ENCODE measurements at regions not wholly inside any gene's neighbourhood (a gene's known extent, or its start where the extent isn't known, plus 50 kb on each side); places are given as distances from the start of the nearest gene placed in this dataset.

DNA sequence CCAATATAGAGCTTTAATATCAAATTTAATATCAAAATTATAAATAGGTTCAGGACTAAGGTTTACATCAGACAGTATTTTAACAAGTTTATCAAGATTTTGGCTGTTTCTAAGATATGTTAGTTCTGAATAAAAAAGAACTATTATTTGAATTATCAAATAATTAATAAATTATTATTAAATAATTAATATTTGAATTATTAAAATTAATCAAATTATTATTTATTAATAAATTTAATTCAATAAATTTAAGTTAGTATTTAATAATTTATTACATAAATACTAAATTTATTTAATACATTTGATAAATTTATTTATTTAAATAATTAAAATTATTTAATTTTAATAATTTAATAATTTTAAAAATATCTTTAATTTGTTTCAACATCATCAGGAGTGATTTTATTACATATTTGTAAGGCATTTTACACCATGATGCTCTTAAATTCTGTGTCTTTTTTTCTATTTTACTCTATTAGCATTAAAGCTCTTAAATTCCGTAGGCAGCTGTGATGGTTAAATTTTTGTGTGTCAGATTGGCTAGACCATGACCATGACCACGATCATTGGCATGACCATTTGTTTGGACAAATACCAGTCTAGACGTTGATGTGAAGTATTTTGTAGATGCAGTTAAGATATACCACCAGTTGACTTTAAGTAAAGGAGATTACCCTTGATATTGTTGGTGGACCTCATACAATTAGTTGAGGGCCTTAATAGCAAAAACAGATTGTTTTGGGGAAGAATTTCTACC lies 82.6 kb downstream of the BBS10 start:
- TF ChIP-seq CTCF (IDR thresholded peaks at IDR 0.05; ENCODE audit: borderline replicate concordance, extremely low read depth, insufficient read depth), result no peak
- intact Hi-C loops (cut with DNase I), result no loop called here
- no peak overlapping the region for H3K4me3 ChIP-seq (ENCODE audit: low read length in 3 of 3)
- H3K27me3 ChIP-seq (ENCODE audit: control insufficient read depth, insufficient read depth, low read length), result no peaks in the 10 kb centered on the region
- H3K9ac ChIP-seq (ENCODE audit: low read length in 3 of 3), result no peak overlapping the region
- H3K36me3 ChIP-seq (ENCODE audit: control insufficient read depth in 2 of 3, insufficient read depth in 3 of 3, low read length in 3 of 3), result no peaks in the 10 kb centered on the region
- no peaks in the 10 kb centered on the region for H3K4me1 ChIP-seq (ENCODE audit: control insufficient read depth in 2 of 3, insufficient read depth in 2 of 3, low read depth in 1 of 3, low read length in 3 of 3)
- FAIRE-seq (peak; percentile 99), DNase-seq (no peak)
- H3K9me3 ChIP-seq (ENCODE audit: control insufficient read depth in 2 of 3, insufficient read depth in 1 of 3, low read length in 3 of 3), result no peaks in the 10 kb centered on the region
- H3K27ac ChIP-seq (ENCODE audit: low read depth in 2 of 2, low read length in 2 of 2), result no peak overlapping the region

GRCh38 chr12:76264611-76265012 lies 83.6 kb downstream of the BBS10 start:
- Histone ChIP-seq H3K36me3 (ENCODE audit: control insufficient read depth in 2 of 3, insufficient read depth in 3 of 3, low read length in 3 of 3) (no peaks in the 10 kb centered on the region), H3K27me3 (ENCODE audit: control insufficient read depth, insufficient read depth, low read length) (no peaks in the 10 kb centered on the region), H3K4me3 (ENCODE audit: low read length in 3 of 3) (no peak overlapping the region), H3K4me1 (ENCODE audit: control insufficient read depth in 2 of 3, insufficient read depth in 2 of 3, low read depth in 1 of 3, low read length in 3 of 3) (no peaks in the 10 kb centered on the region), H3K9ac (ENCODE audit: low read length in 3 of 3) (no peak overlapping the region), H3K9me3 (ENCODE audit: control insufficient read depth in 2 of 3, insufficient read depth in 1 of 3, low read length in 3 of 3) (no peaks in the 10 kb centered on the region), H3K27ac (ENCODE audit: low read depth in 2 of 2, low read length in 2 of 2) (no peak overlapping the region)
- no peak for TF ChIP-seq CTCF (IDR thresholded peaks at IDR 0.05; ENCODE audit: borderline replicate concordance, extremely low read depth, insufficient read depth)
- intact Hi-C loops (cut with DNase I), result no loop called here
- FAIRE-seq (no peak), DNase-seq (no peak)

DNA sequence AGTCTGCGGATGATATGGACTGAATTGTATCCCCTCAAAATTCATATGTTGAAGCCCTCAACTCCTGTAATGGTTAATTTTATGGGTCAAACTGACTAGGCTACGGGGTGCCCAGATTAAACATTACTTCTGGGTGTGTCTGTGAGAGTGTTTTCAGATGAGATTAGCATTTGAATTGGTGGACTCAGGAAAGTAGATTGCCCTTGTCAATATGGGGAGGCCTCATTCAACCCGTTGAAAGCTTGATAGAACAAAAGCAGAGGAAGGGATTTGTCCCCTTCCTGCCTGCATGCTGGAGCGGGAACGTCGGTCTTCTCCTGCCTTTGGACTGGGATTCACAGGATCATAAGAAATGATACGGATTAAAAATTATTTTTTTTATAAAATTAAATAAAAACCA lies 84.5 kb downstream of the BBS10 start:
- Histone ChIP-seq H3K9me3 (ENCODE audit: control insufficient read depth in 2 of 3, insufficient read depth in 1 of 3, low read length in 3 of 3) (no peaks in the 10 kb centered on the region), H3K9ac (ENCODE audit: low read length in 3 of 3) (no peak overlapping the region), H3K27me3 (ENCODE audit: control insufficient read depth, insufficient read depth, low read length) (no peaks in the 10 kb centered on the region), H3K4me3 (ENCODE audit: low read length in 3 of 3) (no peak overlapping the region), H3K27ac (ENCODE audit: low read depth in 2 of 2, low read length in 2 of 2) (no peak overlapping the region), H3K36me3 (ENCODE audit: control insufficient read depth in 2 of 3, insufficient read depth in 3 of 3, low read length in 3 of 3) (no peaks in the 10 kb centered on the region), H3K4me1 (ENCODE audit: control insufficient read depth in 2 of 3, insufficient read depth in 2 of 3, low read depth in 1 of 3, low read length in 3 of 3) (no peaks in the 10 kb centered on the region)
- FAIRE-seq (no peak), DNase-seq (no peak)
- no peak for TF ChIP-seq CTCF (IDR thresholded peaks at IDR 0.05; ENCODE audit: borderline replicate concordance, extremely low read depth, insufficient read depth)
- intact Hi-C loops (cut with DNase I), result no loop called here

DNA sequence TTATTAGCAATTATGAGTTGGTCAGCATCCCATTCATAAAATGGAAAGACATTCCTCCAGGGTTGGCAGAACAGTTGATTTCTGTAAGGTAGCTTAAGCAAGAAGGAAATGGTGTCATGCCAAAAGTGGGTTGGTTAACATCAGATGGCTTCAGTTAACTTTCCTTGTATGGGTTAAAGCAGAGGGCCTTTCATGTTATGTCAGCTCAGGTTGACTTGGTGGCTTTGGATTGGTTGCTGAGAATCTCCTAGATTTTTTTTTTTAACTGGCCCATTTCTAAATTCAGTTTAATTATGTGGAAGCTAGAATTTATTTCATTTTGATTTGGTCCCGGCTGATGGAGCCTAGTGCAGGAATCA lies 87.8 kb downstream of the BBS10 start:
- intact Hi-C loops (cut with DNase I), result no loop called here
- FAIRE-seq (no peak), DNase-seq (no peak)
- H3K36me3 ChIP-seq (ENCODE audit: control insufficient read depth in 2 of 3, insufficient read depth in 3 of 3, low read length in 3 of 3), result no peaks in the 10 kb centered on the region
- H3K4me3 ChIP-seq (ENCODE audit: low read length in 3 of 3), result no peak overlapping the region
- no peaks in the 10 kb centered on the region for H3K4me1 ChIP-seq (ENCODE audit: control insufficient read depth in 2 of 3, insufficient read depth in 2 of 3, low read depth in 1 of 3, low read length in 3 of 3)
- no peak for TF ChIP-seq CTCF (IDR thresholded peaks at IDR 0.05; ENCODE audit: borderline replicate concordance, extremely low read depth, insufficient read depth)
- H3K27ac ChIP-seq (ENCODE audit: low read depth in 2 of 2, low read length in 2 of 2), result no peak overlapping the region
- no peak overlapping the region for H3K9ac ChIP-seq (ENCODE audit: low read length in 3 of 3)
- no peaks in the 10 kb centered on the region for H3K9me3 ChIP-seq (ENCODE audit: control insufficient read depth in 2 of 3, insufficient read depth in 1 of 3, low read length in 3 of 3)
- H3K27me3 ChIP-seq (ENCODE audit: control insufficient read depth, insufficient read depth, low read length), result no peaks in the 10 kb centered on the region
